Stromal cell of bone marrow (primary cell): ENCODE measurements at regions not wholly inside any gene's neighbourhood (a gene's known extent, or its start where the extent isn't known, plus 50 kb on each side); places are given as distances from the start of the nearest gene placed in this dataset.

Experiments used
- DNase-seq: peaks from one replicate; pipeline ENCODE4 v3.0.0-alpha.2; 2012; ENCODE audit warnings: low read depth

- DNase-seq, result no peak
Observed at GRCh38 chr2:129667577-129667976, 311.9 kb upstream of the RAB6C start.

GRCh38 chr2:129672521-129672920 lies 306.9 kb upstream of the RAB6C start:
- no peak for DNase-seq

- DNase-seq, result no peak
Observed at GRCh38 chr2:129673234-129673633, 306.2 kb upstream of the RAB6C start.

- no peak for DNase-seq
Observed at GRCh38 chr2:129673847-129674711, 305.4 kb upstream of the RAB6C start.

GRCh38 chr2:129678751-129679150 lies 300.7 kb upstream of the RAB6C start:
- DNase-seq, result no peak

- DNase-seq, result no peak
Observed at GRCh38 chr2:129681788-129682187, 297.7 kb upstream of the RAB6C start.

- no peak for DNase-seq
Observed at GRCh38 chr2:129689653-129690448, 289.6 kb upstream of the RAB6C start.

- no peak for DNase-seq
Observed at GRCh38 chr2:129695496-129695895, 284.0 kb upstream of the RAB6C start.

- DNase-seq, result no peak
Observed at GRCh38 chr2:129698593-129698992, 280.9 kb upstream of the RAB6C start.

GRCh38 chr2:129699781-129700573 lies 279.5 kb upstream of the RAB6C start:
- no peak for DNase-seq

GRCh38 chr2:129702416-129703176 lies 276.9 kb upstream of the RAB6C start:
- DNase-seq, result no peak

- no peak for DNase-seq
Observed at GRCh38 chr2:129705085-129705484, 274.4 kb upstream of the RAB6C start.

- no peak for DNase-seq
Observed at GRCh38 chr2:129707800-129708199, 271.7 kb upstream of the RAB6C start.

GRCh38 chr2:129708221-129708967 lies 271.1 kb upstream of the RAB6C start:
- DNase-seq, result no peak

- no peak for DNase-seq
Observed at GRCh38 chr2:129709001-129709955, 270.2 kb upstream of the RAB6C start.

- DNase-seq, result no peak
Observed at GRCh38 chr2:129709956-129710598, 269.4 kb upstream of the RAB6C start.

GRCh38 chr2:129710670-129711495 lies 268.6 kb upstream of the RAB6C start:
- DNase-seq, result no peak
